ENCODE measurements at regions not wholly inside any gene's neighbourhood (a gene's known extent, or its start where the extent isn't known, plus 50 kb on each side); places are given as distances from the start of the nearest gene placed in this dataset.

DNA sequence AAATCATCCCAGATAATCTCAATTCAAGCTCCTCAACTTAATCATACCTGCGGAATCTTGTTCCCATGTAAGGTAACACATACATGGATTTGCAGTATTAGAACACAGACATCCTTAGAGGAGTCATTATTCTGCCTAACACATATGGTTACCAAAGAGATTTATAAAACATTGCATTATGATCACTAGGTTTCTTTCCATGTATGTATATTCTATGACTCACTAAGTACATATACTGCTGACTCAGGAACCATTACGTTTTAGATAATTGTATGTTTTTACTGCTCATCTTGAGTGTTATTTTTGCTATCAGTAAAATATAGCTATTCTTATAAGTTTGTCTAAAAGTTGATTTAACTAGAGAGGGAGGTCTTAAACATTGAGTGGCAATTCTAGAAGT lies 182.9 kb downstream of the SLITRK6 start:
- Histone ChIP-seq H3K4me3 (no peak overlapping the region), H3K9me3 (no peaks in the 10 kb centered on the region), H3K4me1 (no peaks in the 10 kb centered on the region), H3K36me3 (no peaks in the 10 kb centered on the region), H3K27me3 (no peaks in the 10 kb centered on the region), H3K27ac (no peak overlapping the region)
- intact Hi-C loops (cut with DNase I; ENCODE audit: low total_unique reads), result no loop called here
- no peak for TF ChIP-seq POLR2AphosphoS5 (IDR thresholded peaks at IDR 0.05)
- DNase-seq (ENCODE audit: low spot score in 2 of 2), result no peak

DNA sequence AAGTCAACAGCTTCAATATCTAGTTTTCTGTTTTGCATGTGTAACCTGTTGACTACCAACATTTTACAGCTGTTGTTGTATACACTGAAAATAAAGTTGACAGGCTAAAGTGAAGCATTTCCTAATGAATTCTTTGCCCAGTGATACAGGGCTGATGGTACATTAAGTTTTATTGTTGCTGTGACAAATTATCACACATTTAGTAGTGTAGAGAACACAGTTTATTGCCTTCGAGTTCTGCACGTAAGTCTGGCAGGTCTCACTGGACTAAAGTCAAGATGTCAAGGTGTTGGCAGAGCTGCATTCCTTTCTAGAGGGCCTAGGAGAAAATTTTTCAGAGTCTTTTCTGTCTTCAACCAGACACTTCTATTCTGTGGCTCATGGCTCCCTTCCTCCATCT lies 184.2 kb downstream of the SLITRK6 start:
- TF ChIP-seq, protein P1, sequence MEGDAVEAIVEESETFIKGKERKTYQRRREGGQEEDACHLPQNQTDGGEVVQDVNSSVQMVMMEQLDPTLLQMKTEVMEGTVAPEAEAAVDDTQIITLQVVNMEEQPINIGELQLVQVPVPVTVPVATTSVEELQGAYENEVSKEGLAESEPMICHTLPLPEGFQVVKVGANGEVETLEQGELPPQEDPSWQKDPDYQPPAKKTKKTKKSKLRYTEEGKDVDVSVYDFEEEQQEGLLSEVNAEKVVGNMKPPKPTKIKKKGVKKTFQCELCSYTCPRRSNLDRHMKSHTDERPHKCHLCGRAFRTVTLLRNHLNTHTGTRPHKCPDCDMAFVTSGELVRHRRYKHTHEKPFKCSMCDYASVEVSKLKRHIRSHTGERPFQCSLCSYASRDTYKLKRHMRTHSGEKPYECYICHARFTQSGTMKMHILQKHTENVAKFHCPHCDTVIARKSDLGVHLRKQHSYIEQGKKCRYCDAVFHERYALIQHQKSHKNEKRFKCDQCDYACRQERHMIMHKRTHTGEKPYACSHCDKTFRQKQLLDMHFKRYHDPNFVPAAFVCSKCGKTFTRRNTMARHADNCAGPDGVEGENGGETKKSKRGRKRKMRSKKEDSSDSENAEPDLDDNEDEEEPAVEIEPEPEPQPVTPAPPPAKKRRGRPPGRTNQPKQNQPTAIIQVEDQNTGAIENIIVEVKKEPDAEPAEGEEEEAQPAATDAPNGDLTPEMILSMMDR (IDR thresholded peaks at IDR 0.05), result no peak
- TF ChIP-seq POLR2A (IDR thresholded peaks at IDR 0.05) (no peak), POLR2AphosphoS5 (IDR thresholded peaks at IDR 0.05) (no peak)
- H3K36me3 ChIP-seq, result no peaks in the 10 kb centered on the region
- intact Hi-C loops (cut with DNase I; ENCODE audit: low total_unique reads), result no loop called here

DNA sequence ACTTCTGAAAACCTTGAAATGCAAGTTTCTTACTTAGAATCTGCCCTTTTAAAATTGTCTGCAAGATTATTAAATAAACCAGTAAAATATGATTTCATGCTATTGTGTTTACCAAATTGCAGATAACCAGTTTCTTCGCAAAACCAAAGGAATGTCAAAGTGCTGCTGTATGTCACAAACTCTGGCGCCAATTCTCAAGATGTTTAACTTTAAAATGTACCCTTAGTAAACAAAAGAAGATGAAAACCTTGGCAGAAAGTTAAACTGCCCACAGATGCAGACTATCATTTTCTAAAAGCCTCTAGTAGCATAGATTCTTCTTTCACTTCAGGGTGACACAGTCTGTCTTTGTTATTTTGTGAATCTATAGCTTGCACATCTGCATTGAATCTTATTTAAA lies 189.2 kb downstream of the SLITRK6 start:
- intact Hi-C loops (cut with DNase I; ENCODE audit: low total_unique reads), result no loop called here
- no peak overlapping the region for H3K4me3 ChIP-seq
- no peaks in the 10 kb centered on the region for H3K36me3 ChIP-seq
- no peaks in the 10 kb centered on the region for H3K27me3 ChIP-seq
- H3K27ac ChIP-seq, result no peak overlapping the region
- H3K4me1 ChIP-seq, result no peaks in the 10 kb centered on the region
- TF ChIP-seq POLR2A (IDR thresholded peaks at IDR 0.05) (no peak), POLR2AphosphoS5 (IDR thresholded peaks at IDR 0.05) (no peak)
- TF ChIP-seq, protein P1 (IDR thresholded peaks at IDR 0.05), result no peak
- H3K9me3 ChIP-seq, result no peaks in the 10 kb centered on the region
- no peak for DNase-seq (ENCODE audit: low spot score in 2 of 2)

More for the DNA sequence above, 184.2 kb downstream of the SLITRK6 start:
- H3K4me3 ChIP-seq, result no peak overlapping the region
- no peak for DNase-seq (ENCODE audit: low spot score in 2 of 2)
- H3K9me3 ChIP-seq, result no peaks in the 10 kb centered on the region
- no peak overlapping the region for H3K27ac ChIP-seq
- H3K27me3 ChIP-seq, result no peaks in the 10 kb centered on the region
- H3K4me1 ChIP-seq, result no peaks in the 10 kb centered on the region

DNA sequence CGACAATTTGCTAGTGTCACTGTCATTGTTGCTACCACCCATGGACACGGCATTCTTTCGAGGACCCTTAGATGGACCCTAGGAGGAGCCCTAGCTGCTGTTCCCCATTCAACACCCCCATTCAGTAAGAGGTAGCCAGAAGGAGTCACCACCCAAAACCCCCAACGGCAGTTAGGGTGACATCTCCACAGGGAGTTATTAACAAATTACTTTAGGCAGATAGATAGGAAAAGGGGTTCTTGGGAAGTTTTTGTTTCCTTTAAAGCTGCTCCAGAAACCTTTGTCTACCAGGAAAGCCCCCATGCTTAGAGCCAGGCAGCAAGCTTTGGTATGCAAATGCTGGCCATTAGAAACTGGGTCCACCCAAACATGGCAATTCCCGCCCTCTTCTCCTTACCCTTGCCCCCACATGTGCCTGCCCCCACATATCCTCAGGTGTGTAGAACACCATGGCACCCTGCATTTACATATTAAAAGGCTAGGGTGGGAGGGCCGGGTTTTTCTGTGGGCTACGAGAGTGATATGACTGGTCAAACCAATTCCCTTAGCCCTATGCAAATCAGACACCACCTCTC lies 190.9 kb downstream of the SLITRK6 start:
- H3K4me1 ChIP-seq, result no peaks in the 10 kb centered on the region
- H3K27ac ChIP-seq, result no peak overlapping the region
- H3K36me3 ChIP-seq, result no peaks in the 10 kb centered on the region
- TF ChIP-seq, protein P1 (IDR thresholded peaks at IDR 0.05), result no peak
- no peak for TF ChIP-seq POLR2AphosphoS5 (IDR thresholded peaks at IDR 0.05)
- TF ChIP-seq POLR2A (IDR thresholded peaks at IDR 0.05), result no peak
- H3K4me3 ChIP-seq, result no peak overlapping the region
- H3K27me3 ChIP-seq, result no peaks in the 10 kb centered on the region
- intact Hi-C loops (cut with DNase I; ENCODE audit: low total_unique reads), result no loop called here
- H3K9me3 ChIP-seq, result no peaks in the 10 kb centered on the region
- no peak for DNase-seq (ENCODE audit: low spot score in 2 of 2)

DNA sequence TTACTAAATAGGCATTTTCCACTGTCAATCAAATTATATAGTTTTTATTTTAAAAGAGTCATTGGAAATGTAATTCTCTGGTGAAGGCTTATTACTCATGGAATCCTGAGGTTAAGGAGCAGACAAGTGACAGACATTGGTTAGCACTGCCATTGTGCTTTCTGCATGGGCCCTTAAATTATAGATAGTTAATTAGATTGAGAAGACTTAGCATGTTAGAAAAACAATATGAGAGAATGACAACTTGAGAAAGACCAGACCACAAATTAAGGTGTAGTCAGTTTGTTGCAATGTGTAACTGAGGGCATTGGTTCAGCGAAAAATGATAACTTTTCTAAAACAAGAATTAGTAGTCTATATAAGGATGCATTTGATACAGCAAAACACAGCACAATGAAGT lies 195.5 kb downstream of the SLITRK6 start:
- intact Hi-C loops (cut with DNase I; ENCODE audit: low total_unique reads), result no loop called here
- Histone ChIP-seq H3K36me3 (no peaks in the 10 kb centered on the region), H3K27ac (no peak overlapping the region), H3K4me1 (no peaks in the 10 kb centered on the region), H3K9me3 (no peaks in the 10 kb centered on the region), H3K4me3 (no peak overlapping the region), H3K27me3 (no peaks in the 10 kb centered on the region)
- no peak for TF ChIP-seq POLR2AphosphoS5 (IDR thresholded peaks at IDR 0.05)
- TF ChIP-seq, protein P1 (IDR thresholded peaks at IDR 0.05), result no peak
- no peak for TF ChIP-seq POLR2A (IDR thresholded peaks at IDR 0.05)
- no peak for DNase-seq (ENCODE audit: low spot score in 2 of 2)

DNA sequence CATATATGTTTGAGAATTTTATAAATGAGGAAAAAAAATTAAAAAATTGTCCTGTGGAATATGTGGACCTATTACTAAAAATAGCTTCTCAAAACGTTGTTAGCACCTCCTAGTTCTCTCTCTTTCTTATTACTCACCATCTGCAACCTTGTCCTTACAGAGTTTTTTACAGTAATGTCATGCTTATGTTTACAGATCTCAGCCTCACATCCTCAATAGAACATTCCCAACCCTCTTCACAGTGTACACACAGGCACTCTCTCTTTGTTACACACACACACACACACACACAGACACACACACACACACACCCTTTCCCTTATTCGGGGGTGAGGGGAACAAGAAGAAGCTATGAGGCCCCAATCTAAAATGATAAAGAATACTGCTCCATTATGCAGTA lies 197.7 kb downstream of the SLITRK6 start:
- intact Hi-C loops (cut with DNase I; ENCODE audit: low total_unique reads), result no loop called here
- H3K36me3 ChIP-seq, result no peaks in the 10 kb centered on the region
- H3K27me3 ChIP-seq, result no peaks in the 10 kb centered on the region
- no peaks in the 10 kb centered on the region for H3K4me1 ChIP-seq
- TF ChIP-seq, protein P1 (IDR thresholded peaks at IDR 0.05), result no peak
- H3K27ac ChIP-seq, result no peak overlapping the region
- H3K9me3 ChIP-seq, result no peaks in the 10 kb centered on the region
- no peak for DNase-seq (ENCODE audit: low spot score in 2 of 2)
- no peak overlapping the region for H3K4me3 ChIP-seq

Measured in breast epithelium (tissue), 4 donors.